Activated effector memory CD4-positive, alpha-beta T cell treated with anti-CD3 and anti-CD28 coated beads, Interleukin-2, amount 50 U/mL, for 16 hours (primary cell): ENCODE measurements at regions not wholly inside any gene's neighbourhood (a gene's known extent, or its start where the extent isn't known, plus 50 kb on each side); places are given as distances from the start of the nearest gene placed in this dataset.

Source experiments
- DNase-seq: peaks from one replicate; pipeline ENCODE4 v3.0.0-alpha.2; 2020

DNA sequence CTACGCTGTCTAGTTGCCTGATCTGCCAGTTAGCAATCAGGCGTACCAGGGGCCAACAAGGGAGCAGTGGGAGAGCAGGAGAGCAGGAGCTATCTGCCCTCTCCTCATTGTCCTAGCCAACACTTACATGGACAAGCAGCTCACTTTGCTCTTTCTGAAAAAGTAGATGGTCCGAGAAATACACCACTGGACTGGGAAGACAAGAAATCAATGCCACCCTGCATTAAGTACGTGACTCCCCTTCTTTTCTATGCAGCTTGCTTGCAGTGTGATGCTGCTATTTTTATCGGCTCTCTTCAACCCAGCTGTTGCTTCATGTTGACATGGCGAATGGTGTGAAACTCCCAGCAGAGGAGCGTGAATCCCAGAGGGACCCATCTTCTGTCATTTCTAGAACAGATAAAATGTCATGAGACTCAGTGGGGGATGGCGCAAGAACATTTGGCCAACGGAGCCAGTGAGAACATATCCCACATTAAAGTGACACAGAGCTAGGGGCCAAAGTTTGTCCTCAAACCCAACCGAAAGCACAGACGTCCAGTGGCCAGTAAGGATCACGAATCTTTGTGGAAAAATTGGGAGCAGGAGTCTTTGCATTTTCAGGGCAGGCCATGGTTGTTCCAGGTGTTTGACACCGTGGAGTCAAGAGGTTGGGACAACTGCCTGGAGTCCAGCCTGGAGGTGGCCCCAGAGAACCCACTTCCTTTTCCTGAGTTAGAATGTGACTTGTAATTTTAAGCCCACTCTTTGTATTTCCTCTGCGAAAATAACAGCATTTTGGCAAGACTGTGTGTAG is 53.7 kb upstream of the MEF2A start:
- no peak for DNase-seq

DNA sequence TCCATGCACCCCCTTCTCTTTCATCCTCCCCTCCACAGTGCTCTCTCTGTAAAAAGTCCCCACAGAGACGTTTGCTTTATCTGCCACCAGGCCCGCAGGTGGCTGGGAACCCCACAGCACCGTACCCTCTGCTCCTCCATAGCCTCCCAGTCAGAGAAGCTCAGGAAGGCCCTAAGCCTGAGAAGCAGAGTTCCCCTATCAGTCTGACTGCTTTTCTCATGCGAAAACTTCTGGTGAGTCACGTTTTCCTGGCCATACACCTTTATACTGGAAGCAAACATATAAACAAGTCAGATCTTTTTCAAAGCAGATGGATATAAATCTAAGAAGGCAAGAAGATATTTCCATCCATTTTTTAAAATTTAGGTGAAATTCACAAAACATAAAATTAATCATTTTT is 51.5 kb upstream of the MEF2A start:
- no peak for DNase-seq
